ENCODE measurements at regions not wholly inside any gene's neighbourhood (a gene's known extent, or its start where the extent isn't known, plus 50 kb on each side); places are given as distances from the start of the nearest gene placed in this dataset.

GRCh38 chr9:78919701-78920100 is 622.8 kb downstream of the PSAT1 start:
- no peak for DNase-seq (ENCODE audit: low spot score)

- DNase-seq (ENCODE audit: low spot score): no peak
Observed at GRCh38 chr9:78921341-78921740, 624.4 kb downstream of the PSAT1 start.

GRCh38 chr9:78923966-78924659 is 627.2 kb downstream of the PSAT1 start:
- no peak for DNase-seq (ENCODE audit: low spot score)

- DNase-seq (ENCODE audit: low spot score): no peak
Observed at GRCh38 chr9:78927099-78927940, 630.4 kb downstream of the PSAT1 start.

- DNase-seq (ENCODE audit: low spot score): no peak
Observed at GRCh38 chr9:78928625-78929405, 631.9 kb downstream of the PSAT1 start.

- no peak for DNase-seq (ENCODE audit: low spot score)
Observed at GRCh38 chr9:78930281-78930680, 633.4 kb downstream of the PSAT1 start.

GRCh38 chr9:78932849-78933627 is 636.1 kb downstream of the PSAT1 start:
- DNase-seq (ENCODE audit: low spot score): peak; percentile 22

- no peak for DNase-seq (ENCODE audit: low spot score)
Observed at GRCh38 chr9:78934880-78935279, 636.9 kb upstream of the TLE4 start.

- no peak for DNase-seq (ENCODE audit: low spot score)
Observed at GRCh38 chr9:78938821-78939220, 632.9 kb upstream of the TLE4 start.

- DNase-seq (ENCODE audit: low spot score): no peak
Observed at GRCh38 chr9:78939311-78940065, 632.3 kb upstream of the TLE4 start.

- no peak for DNase-seq (ENCODE audit: low spot score)
Observed at GRCh38 chr9:78940121-78940855, 631.5 kb upstream of the TLE4 start.

GRCh38 chr9:78954286-78954685 is 617.5 kb upstream of the TLE4 start:
- DNase-seq (ENCODE audit: low spot score): no peak

- no peak for DNase-seq (ENCODE audit: low spot score)
Observed at GRCh38 chr9:78958892-78959291, 612.9 kb upstream of the TLE4 start.

GRCh38 chr9:78962156-78962555 is 609.6 kb upstream of the TLE4 start:
- DNase-seq (ENCODE audit: low spot score): no peak

- DNase-seq (ENCODE audit: low spot score): no peak
Observed at GRCh38 chr9:78963911-78964310, 607.9 kb upstream of the TLE4 start.

- DNase-seq (ENCODE audit: low spot score): no peak
Observed at GRCh38 chr9:78967596-78968217, 604.1 kb upstream of the TLE4 start.

- no peak for DNase-seq (ENCODE audit: low spot score)
Observed at GRCh38 chr9:78970375-78970774, 601.4 kb upstream of the TLE4 start.

- no peak for DNase-seq (ENCODE audit: low spot score)
Observed at GRCh38 chr9:78971540-78971939, 600.2 kb upstream of the TLE4 start.

- DNase-seq (ENCODE audit: low spot score): no peak
Observed at GRCh38 chr9:78972303-78972999, 599.3 kb upstream of the TLE4 start.

All from SW480 (cell line).